ENCODE measurements at regions not wholly inside any gene's neighbourhood (a gene's known extent, or its start where the extent isn't known, plus 50 kb on each side); places are given as distances from the start of the nearest gene placed in this dataset.

DNA sequence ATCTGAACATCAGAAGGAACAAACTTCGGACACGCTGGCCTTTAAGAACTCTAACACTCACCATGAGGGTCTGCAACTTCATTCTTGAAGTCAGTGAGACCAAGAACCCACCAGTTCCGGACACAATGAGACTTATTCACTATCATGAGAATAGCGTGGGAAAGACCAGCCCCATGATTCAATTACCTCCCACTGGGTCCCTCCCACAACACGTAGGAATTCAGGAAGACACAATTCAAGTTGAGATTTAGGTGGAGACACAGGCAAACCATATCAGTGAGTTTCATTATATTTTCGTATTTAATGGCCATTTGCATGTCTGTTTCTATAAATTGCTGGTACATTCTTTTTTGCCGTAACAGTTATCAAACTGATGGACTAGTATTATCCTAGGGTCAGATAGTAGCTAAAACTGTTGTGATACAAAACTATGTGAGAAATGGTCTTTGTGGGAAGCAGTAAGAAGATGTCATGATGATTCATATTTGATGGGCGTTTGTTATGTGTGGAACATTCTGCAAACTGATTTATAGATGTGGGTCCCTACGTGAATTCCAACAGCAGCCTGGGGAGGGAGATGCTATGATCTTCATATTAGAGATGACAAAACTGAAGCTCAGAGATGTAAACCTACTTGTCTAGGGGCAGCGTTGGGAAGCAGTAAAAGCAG, 282.4 kb upstream of the TMEM132C start:
- H3K4me1 ChIP-seq (ENCODE audit: insufficient read depth, low read length) = no peaks in the 10 kb centered on the region
- H3K27me3 ChIP-seq (ENCODE audit: insufficient read depth, low read length) = no peaks in the 10 kb centered on the region
- H3K36me3 ChIP-seq (ENCODE audit: insufficient read depth, low read depth, low read length) = no peaks in the 10 kb centered on the region
- no peak overlapping the region for H3K27ac ChIP-seq (ENCODE audit: low read length)
- no peak overlapping the region for H3K4me3 ChIP-seq (ENCODE audit: low read length)
- H3K9ac ChIP-seq (ENCODE audit: low read depth, low read length) = no peak overlapping the region
- no peaks in the 10 kb centered on the region for H3K9me3 ChIP-seq (ENCODE audit: insufficient read depth, low read depth, low read length)

DNA sequence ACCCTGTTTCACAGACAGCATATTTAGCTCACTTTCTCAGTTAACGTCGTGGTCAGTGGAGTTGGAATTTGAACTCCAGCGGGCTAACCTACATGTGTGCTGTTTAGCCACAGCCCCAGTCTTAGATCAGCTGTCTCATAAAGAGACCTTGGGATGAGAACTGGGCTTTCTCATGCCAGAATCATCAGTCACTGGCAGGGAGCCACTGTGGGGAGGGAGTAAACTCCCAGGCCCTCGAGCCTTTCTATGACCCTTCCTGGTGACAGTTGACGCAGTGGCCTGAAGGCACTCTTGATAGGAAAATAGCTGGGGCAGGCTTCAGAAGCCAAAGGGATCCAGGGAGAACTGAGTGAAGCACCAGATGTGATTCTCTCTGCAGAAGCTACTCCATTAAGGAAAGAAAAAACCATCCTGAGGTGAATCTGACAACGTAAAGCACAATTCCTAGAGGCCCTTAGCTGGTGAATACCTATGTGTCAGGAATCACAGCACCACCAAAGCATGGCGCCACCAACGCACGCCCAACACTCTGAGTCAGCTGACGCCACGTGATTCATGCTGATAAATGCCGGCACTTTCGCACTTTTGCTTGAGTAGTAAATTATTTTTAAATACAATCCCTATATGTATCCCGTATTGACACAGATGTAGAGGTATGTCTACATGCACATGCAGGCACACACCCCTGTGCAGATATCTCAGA, 279.6 kb upstream of the TMEM132C start:
- H3K27ac ChIP-seq (ENCODE audit: low read length) = no peak overlapping the region
- no peak overlapping the region for H3K9ac ChIP-seq (ENCODE audit: low read depth, low read length)
- H3K36me3 ChIP-seq (ENCODE audit: insufficient read depth, low read depth, low read length) = no peaks in the 10 kb centered on the region
- peaks cover 10% of the 10 kb centered on the region for H3K9me3 ChIP-seq (ENCODE audit: insufficient read depth, low read depth, low read length)
- H3K27me3 ChIP-seq (ENCODE audit: insufficient read depth, low read length) = no peaks in the 10 kb centered on the region
- no peak overlapping the region for H3K4me3 ChIP-seq (ENCODE audit: low read length)
- no peaks in the 10 kb centered on the region for H3K4me1 ChIP-seq (ENCODE audit: insufficient read depth, low read length)

DNA sequence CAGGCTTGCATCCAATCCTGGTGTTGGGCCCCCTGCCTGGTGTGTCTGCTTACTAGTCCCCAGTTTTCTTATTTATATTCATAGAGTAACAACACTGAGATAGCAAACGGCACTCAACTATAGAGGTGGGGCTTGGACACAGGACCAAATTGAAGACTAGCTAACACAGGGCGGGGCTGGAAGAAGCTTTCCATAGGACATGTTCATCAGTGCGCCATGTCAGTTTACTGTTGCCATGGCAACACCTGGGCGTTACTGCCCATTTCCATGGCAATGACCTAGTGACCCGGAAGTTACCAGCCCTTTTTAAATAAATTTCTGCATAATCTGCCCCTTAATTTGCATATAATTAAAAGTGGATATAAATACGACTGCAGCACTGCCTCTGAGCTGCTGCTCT, 275.5 kb upstream of the TMEM132C start:
- Histone ChIP-seq H3K9ac (ENCODE audit: low read depth, low read length) (no peak overlapping the region), H3K36me3 (ENCODE audit: insufficient read depth, low read depth, low read length) (no peaks in the 10 kb centered on the region), H3K4me3 (ENCODE audit: low read length) (no peak overlapping the region), H3K9me3 (ENCODE audit: insufficient read depth, low read depth, low read length) (peaks cover 14% of the 10 kb centered on the region), H3K27ac (ENCODE audit: low read length) (no peak overlapping the region), H3K27me3 (ENCODE audit: insufficient read depth, low read length) (no peaks in the 10 kb centered on the region), H3K4me1 (ENCODE audit: insufficient read depth, low read length) (no peaks in the 10 kb centered on the region)

DNA sequence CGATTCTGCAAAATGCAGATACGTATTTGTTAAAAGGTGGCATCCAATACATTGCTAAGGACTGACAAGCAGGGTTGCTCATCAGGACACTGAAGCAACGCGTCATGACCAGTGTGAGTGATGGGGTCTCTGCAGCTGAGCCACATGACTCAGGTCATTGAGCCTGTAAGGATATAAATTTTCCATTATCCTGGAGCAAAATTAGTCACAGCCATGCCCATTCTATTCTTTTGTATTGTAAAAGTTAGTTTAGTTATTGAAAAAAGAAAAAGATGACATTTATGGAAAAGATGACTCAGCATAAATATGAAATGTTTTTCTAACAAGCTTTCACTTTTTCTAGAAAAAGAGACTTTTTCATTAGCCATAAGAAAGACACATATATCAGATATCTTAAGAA, 268.0 kb upstream of the TMEM132C start:
- H3K36me3 ChIP-seq (ENCODE audit: insufficient read depth, low read depth, low read length) = no peaks in the 10 kb centered on the region
- no peak overlapping the region for H3K4me3 ChIP-seq (ENCODE audit: low read length)
- no peak overlapping the region for H3K27ac ChIP-seq (ENCODE audit: low read length)
- no peaks in the 10 kb centered on the region for H3K27me3 ChIP-seq (ENCODE audit: insufficient read depth, low read length)
- no peaks in the 10 kb centered on the region for H3K4me1 ChIP-seq (ENCODE audit: insufficient read depth, low read length)
- H3K9me3 ChIP-seq (ENCODE audit: insufficient read depth, low read depth, low read length) = 0 out of 2 replicates have a peak, but pooled peaks cover 4% of the 10 kb centered on the region
- no peak overlapping the region for H3K9ac ChIP-seq (ENCODE audit: low read depth, low read length)

DNA sequence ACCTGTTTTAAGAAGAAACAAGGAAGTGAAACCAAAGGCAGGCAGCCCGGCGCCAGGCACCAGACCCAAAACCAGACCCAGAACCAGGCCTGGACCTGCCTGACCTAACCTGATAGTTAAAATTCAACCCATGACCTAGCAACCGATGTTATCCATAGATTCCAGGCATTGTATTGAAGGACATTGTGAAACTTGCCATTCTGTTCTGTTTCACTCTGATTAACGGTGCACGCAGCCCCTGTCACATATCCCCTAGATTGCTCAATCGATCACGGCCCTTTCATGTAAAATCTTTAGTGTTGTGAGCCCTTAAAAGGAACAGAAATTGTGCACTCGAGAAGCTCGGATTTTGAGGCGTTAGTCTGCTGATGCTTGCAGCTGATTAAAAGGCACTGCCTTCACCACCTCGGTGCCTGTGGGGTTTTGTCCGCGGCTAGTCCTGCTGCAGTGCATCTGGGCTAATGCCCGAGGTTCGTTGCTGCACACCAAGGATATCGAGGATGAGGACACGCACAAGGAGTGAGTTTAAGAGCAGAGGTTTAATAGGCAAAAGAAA, 262.5 kb upstream of the TMEM132C start:
- Histone ChIP-seq H3K9ac (ENCODE audit: low read depth, low read length) (no peak overlapping the region), H3K4me3 (ENCODE audit: low read length) (no peak overlapping the region), H3K27ac (ENCODE audit: low read length) (no peak overlapping the region), H3K4me1 (ENCODE audit: insufficient read depth, low read length) (no peaks in the 10 kb centered on the region), H3K9me3 (ENCODE audit: insufficient read depth, low read depth, low read length) (no peaks in the 10 kb centered on the region), H3K27me3 (ENCODE audit: insufficient read depth, low read length) (no peaks in the 10 kb centered on the region), H3K36me3 (ENCODE audit: insufficient read depth, low read depth, low read length) (no peaks in the 10 kb centered on the region)

DNA sequence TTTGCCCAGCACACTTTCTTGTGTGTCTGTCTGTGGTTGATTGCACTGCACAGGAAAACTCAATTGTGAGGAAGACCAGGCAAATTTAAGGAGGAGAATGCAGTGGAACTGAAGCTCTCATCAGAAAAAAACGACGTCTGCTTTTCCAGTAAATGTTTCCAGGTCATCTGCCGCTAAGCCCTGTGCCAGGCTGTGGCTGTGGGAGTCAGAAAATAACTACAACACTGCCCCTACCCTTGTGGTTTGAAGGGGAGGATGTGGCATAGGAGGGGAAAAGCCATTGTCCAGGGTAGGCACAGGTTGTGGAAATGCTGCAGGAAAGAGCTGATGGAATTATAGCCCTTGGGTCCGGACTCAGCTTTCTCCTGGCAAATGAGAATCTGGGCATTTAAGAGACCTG, 259.7 kb upstream of the TMEM132C start:
- Histone ChIP-seq H3K27me3 (ENCODE audit: insufficient read depth, low read length) (no peaks in the 10 kb centered on the region), H3K4me3 (ENCODE audit: low read length) (no peak overlapping the region), H3K27ac (ENCODE audit: low read length) (no peak overlapping the region), H3K4me1 (ENCODE audit: insufficient read depth, low read length) (no peaks in the 10 kb centered on the region), H3K9ac (ENCODE audit: low read depth, low read length) (no peak overlapping the region), H3K36me3 (ENCODE audit: insufficient read depth, low read depth, low read length) (no peaks in the 10 kb centered on the region), H3K9me3 (ENCODE audit: insufficient read depth, low read depth, low read length) (no peaks in the 10 kb centered on the region)

DNA sequence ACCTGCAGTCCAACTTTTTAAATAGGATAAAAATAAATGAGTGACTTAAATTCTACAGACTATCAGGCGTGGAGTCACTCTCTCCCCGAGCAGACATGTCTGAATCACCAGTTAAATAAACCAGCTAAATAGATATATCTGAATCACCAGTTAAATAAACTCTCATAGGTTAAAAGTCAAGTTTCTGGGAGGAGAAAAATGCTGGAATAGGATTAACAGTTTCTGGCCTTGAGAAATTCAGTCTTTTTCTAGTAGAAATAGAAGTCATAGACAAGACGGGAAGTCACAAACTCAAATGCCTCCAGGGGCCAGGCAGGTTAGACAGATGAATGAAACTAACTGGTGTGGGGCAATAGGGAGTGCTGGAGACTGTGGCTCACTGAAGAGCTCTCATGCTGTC, 258.6 kb upstream of the TMEM132C start:
- Histone ChIP-seq H3K36me3 (ENCODE audit: insufficient read depth, low read depth, low read length) (no peaks in the 10 kb centered on the region), H3K9me3 (ENCODE audit: insufficient read depth, low read depth, low read length) (no peaks in the 10 kb centered on the region), H3K27me3 (ENCODE audit: insufficient read depth, low read length) (no peaks in the 10 kb centered on the region), H3K27ac (ENCODE audit: low read length) (no peak overlapping the region), H3K9ac (ENCODE audit: low read depth, low read length) (no peak overlapping the region), H3K4me3 (ENCODE audit: low read length) (no peak overlapping the region), H3K4me1 (ENCODE audit: insufficient read depth, low read length) (no peaks in the 10 kb centered on the region)

DNA sequence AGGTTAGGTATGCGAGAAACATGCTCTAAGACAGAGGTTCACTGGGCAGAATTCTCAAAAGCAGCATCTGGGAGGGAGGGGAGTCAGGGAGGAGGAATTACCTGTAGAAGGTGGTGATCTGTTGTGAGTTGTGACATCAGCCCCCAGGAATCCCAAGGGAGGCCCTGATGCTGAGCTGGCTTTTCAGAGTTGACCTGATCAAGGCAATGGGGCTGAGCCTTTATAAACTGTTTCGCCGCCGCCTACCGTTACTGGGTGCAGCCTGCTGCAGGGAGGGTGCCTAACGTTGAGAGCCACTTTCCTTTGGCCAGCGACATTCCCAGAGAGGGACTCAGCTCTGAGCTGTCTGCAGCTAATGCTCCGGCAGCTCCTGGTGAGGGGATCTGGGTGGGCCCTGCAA, 257.9 kb upstream of the TMEM132C start:
- Histone ChIP-seq H3K9me3 (ENCODE audit: insufficient read depth, low read depth, low read length) (no peaks in the 10 kb centered on the region), H3K27ac (ENCODE audit: low read length) (no peak overlapping the region), H3K4me1 (ENCODE audit: insufficient read depth, low read length) (no peaks in the 10 kb centered on the region), H3K36me3 (ENCODE audit: insufficient read depth, low read depth, low read length) (no peaks in the 10 kb centered on the region), H3K9ac (ENCODE audit: low read depth, low read length) (no peak overlapping the region), H3K4me3 (ENCODE audit: low read length) (no peak overlapping the region), H3K27me3 (ENCODE audit: insufficient read depth, low read length) (no peaks in the 10 kb centered on the region)

DNA sequence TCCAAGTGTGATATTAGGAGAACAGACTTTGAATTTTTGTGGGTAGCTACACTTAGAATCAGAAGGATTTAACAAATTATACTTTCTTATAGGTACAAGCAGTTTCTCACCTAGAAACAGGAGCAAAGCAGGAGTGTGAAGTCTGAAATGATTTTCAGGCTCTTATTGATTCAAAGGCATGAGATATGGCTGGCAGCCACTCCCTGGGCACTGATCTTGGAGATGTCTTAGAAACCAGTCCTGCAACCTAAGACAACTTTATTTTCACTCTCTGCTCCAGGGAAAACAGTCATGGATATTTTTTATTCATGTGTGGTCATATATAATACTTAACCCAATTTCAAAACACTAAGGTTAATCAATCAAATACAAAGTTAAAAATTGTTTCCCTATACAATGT, 254.9 kb upstream of the TMEM132C start:
- no peak overlapping the region for H3K4me3 ChIP-seq (ENCODE audit: low read length)
- H3K9ac ChIP-seq (ENCODE audit: low read depth, low read length) = no peak overlapping the region
- no peak overlapping the region for H3K27ac ChIP-seq (ENCODE audit: low read length)
- H3K27me3 ChIP-seq (ENCODE audit: insufficient read depth, low read length) = no peaks in the 10 kb centered on the region
- no peaks in the 10 kb centered on the region for H3K4me1 ChIP-seq (ENCODE audit: insufficient read depth, low read length)
- H3K9me3 ChIP-seq (ENCODE audit: insufficient read depth, low read depth, low read length) = no peaks in the 10 kb centered on the region
- H3K36me3 ChIP-seq (ENCODE audit: insufficient read depth, low read depth, low read length) = no peaks in the 10 kb centered on the region

DNA sequence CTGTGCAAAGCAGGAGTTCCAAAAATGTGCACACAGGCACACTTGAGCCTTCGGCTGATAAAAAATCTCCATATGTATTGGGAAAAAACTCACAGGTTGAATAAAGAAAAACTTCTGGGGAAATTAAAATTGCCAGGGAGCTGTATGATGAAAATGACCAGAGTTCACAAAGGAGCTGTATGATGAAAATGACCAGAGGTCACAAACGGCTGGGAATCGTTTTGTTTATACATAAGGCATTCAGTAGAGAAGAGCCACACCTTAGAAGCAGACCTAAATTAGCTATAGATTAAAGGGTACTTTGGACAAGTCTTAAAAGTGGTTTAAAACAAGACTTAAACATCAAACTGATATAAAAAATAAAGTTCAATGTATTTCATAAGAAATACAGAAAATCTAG, 251.7 kb upstream of the TMEM132C start:
- H3K27me3 ChIP-seq (ENCODE audit: insufficient read depth, low read length) = no peaks in the 10 kb centered on the region
- no peaks in the 10 kb centered on the region for H3K36me3 ChIP-seq (ENCODE audit: insufficient read depth, low read depth, low read length)
- no peak overlapping the region for H3K4me3 ChIP-seq (ENCODE audit: low read length)
- no peaks in the 10 kb centered on the region for H3K9me3 ChIP-seq (ENCODE audit: insufficient read depth, low read depth, low read length)
- no peak overlapping the region for H3K27ac ChIP-seq (ENCODE audit: low read length)
- H3K4me1 ChIP-seq (ENCODE audit: insufficient read depth, low read length) = no peaks in the 10 kb centered on the region
- no peak overlapping the region for H3K9ac ChIP-seq (ENCODE audit: low read depth, low read length)

DNA sequence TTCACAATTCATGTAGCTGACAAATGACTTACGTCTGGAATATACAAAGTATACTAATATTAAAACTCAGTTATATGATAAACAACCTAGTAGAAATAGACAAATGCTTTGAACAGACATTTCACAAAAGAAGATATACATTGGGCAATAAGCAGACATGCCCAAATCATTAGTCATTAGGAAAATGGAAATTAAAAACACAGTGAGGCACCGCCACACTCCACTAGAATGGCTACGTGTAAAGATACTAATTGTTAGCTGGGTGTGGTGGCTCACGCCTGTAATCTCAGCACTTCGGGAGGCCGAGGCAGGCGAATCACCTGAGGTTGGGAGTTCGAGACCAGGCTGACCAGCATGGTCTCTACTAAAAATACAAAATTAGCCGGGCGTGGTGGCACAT, 248.9 kb upstream of the TMEM132C start:
- Histone ChIP-seq H3K36me3 (ENCODE audit: insufficient read depth, low read depth, low read length) (no peaks in the 10 kb centered on the region), H3K9me3 (ENCODE audit: insufficient read depth, low read depth, low read length) (no peaks in the 10 kb centered on the region), H3K9ac (ENCODE audit: low read depth, low read length) (no peak overlapping the region), H3K4me1 (ENCODE audit: insufficient read depth, low read length) (no peaks in the 10 kb centered on the region), H3K27ac (ENCODE audit: low read length) (no peak overlapping the region), H3K27me3 (ENCODE audit: insufficient read depth, low read length) (no peaks in the 10 kb centered on the region; the same call in 1 of the 2 replicates), H3K4me3 (ENCODE audit: low read length) (no peak overlapping the region)

DNA sequence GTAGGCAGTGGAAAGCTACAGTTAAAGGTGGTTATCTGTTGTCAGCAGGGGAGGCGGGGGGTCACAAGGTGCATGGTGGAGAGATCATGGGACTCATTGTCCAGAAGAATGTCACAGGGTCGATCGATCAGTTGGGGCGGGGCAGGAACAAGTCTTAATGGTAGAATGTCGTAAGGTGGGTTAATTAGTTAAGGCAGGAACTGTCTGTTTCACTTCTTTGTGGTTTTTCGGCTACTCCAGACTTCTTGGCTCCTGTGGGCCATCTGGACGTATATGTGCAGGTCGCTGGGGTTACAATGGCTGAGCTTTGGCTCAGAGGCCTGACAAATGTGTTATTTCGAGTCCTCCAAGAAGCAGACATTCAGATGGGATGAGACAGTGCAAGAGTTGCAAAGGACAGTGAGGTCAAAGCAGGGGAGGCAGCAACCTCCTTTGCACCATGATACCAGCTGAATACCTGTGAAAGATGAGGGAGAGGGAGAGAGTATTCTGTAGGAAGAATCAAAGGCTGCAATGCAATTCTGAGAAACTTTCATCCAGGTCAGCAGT, 246.9 kb upstream of the TMEM132C start:
- Histone ChIP-seq H3K4me3 (ENCODE audit: low read length) (no peak overlapping the region), H3K9ac (ENCODE audit: low read depth, low read length) (no peak overlapping the region), H3K36me3 (ENCODE audit: insufficient read depth, low read depth, low read length) (no peaks in the 10 kb centered on the region), H3K4me1 (ENCODE audit: insufficient read depth, low read length) (no peaks in the 10 kb centered on the region), H3K9me3 (ENCODE audit: insufficient read depth, low read depth, low read length) (no peaks in the 10 kb centered on the region), H3K27ac (ENCODE audit: low read length) (no peak overlapping the region), H3K27me3 (ENCODE audit: insufficient read depth, low read length) (no peaks in the 10 kb centered on the region; the same call in 1 of the 2 replicates)

Data from iPS-20b (cell line).